ENCODE measurements at regions not wholly inside any gene's neighbourhood (a gene's known extent, or its start where the extent isn't known, plus 50 kb on each side); places are given as distances from the start of the nearest gene placed in this dataset.

DNA sequence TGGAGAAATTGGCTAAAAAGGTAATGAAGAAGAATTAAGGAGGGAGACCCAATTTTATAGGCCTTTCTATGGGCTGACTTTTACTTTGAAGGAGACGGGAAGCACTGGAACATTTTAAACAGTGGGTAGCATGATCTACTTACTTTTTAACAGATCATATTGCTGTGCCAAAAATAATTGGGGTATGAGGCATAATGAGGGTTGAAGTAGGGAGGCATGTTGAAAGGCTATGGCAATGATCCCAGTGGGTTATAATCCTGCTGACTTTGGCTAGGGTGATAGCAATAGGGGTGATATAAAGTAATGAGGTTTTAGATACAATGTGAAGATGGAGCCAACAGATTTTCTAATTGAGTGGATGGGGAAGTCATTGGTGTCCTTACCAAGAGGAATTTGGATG, 73.2 kb downstream of the GPR37 start:
- DNase-seq (ENCODE audit: low spot score) (no peak), ATAC-seq (ENCODE audit: low FRiP score) (no peak)
- TF ChIP-seq CTCF (IDR thresholded peaks at IDR 0.05), result no peak

DNA sequence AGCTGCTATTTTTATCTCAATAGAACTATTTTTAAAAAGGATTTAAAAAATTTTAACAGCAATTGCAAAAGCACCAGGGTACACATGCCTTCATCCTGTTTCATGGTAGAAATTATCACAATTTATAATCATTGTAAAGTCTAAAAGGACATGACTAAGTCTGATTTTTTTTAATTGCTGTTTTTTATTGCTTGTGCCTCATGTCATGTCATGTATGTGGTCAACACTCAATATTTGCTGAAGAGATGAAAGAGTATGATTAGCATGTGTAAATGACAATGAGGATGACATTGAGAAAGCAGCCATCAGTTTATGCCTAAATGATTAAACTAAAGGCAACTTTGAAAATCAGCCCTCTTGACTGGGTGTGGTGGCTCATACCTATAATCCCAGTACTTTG, 74.8 kb downstream of the GPR37 start:
- DNase-seq (ENCODE audit: low spot score) (no peak), ATAC-seq (ENCODE audit: low FRiP score) (no peak)

DNA sequence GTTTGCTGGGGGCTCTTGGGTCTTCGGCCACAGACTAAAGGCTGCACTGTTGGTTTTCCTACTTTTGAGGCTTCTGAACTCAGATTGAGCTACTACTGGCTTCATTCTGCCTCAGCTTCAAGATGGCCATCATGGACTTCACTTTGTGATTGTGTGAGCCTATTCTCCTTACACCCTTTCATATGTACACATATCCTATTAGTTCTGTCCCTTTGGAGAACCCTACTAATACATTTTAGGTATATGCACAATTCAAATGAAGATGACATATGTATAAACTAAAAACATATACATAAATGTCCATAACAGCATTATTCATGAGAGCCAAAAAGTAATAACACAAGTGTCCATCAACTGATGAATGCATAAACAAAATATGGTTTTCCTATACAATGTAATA, 75.7 kb downstream of the GPR37 start:
- DNase-seq (ENCODE audit: low spot score) (no peak), ATAC-seq (ENCODE audit: low FRiP score) (no peak)
- no peak for TF ChIP-seq CTCF (IDR thresholded peaks at IDR 0.05)

More for the DNA sequence above, 74.8 kb downstream of the GPR37 start:
- TF ChIP-seq CTCF (IDR thresholded peaks at IDR 0.05), result no peak

GRCh38 chr7:124689523-124689922, 76.1 kb downstream of the GPR37 start:
- DNase-seq (ENCODE audit: low spot score), result no peak
- ATAC-seq (ENCODE audit: low FRiP score), result no peak
- TF ChIP-seq CTCF (IDR thresholded peaks at IDR 0.05), result no peak

- DNase-seq (ENCODE audit: low spot score) (no peak), ATAC-seq (ENCODE audit: low FRiP score) (no peak)
These were observed 76.6 kb downstream of the GPR37 start for GRCh38 chr7:124688991-124689390.

GRCh38 chr7:124686543-124687171, 78.9 kb downstream of the GPR37 start:
- no peak for TF ChIP-seq CTCF (IDR thresholded peaks at IDR 0.05)
- no peak for DNase-seq (ENCODE audit: low spot score)

More at GRCh38 chr7:124688991-124689390, 76.6 kb downstream of the GPR37 start:
- TF ChIP-seq CTCF (IDR thresholded peaks at IDR 0.05), result no peak

GRCh38 chr7:124681946-124682345, 83.6 kb downstream of the GPR37 start:
- DNase-seq (ENCODE audit: low spot score), result no peak
- TF ChIP-seq CTCF (IDR thresholded peaks at IDR 0.05), result no peak
- ATAC-seq (ENCODE audit: low FRiP score), result no peak

More at GRCh38 chr7:124686543-124687171, 78.9 kb downstream of the GPR37 start:
- ATAC-seq (ENCODE audit: low FRiP score), result no peak

Measured in omental fat pad (tissue), 3 donors.